GM18907 (cell line): ENCODE measurements at regions not wholly inside any gene's neighbourhood (a gene's known extent, or its start where the extent isn't known, plus 50 kb on each side); places are given as distances from the start of the nearest gene placed in this dataset.

Source experiments
- ATAC-seq: cut with Tn5 transposase; IDR thresholded peaks from one replicate; pipeline ENCODE4 v1.9.1; 2021; ENCODE audit warnings: mild to moderate bottlenecking, moderate library complexity; ENCODE audit not compliant: unreplicated experiment

- ATAC-seq: no peak
Observed at GRCh38 chr18:56323673-56324072, 314.7 kb downstream of the TXNL1 start.

GRCh38 chr18:56322406-56322805 lies 316.0 kb downstream of the TXNL1 start:
- no peak for ATAC-seq

GRCh38 chr18:56321470-56321869 lies 316.9 kb downstream of the TXNL1 start:
- no peak for ATAC-seq

- ATAC-seq: no peak
Observed at GRCh38 chr18:56319953-56320352, 318.4 kb downstream of the TXNL1 start.

- no peak for ATAC-seq
Observed at GRCh38 chr18:56316727-56317126, 321.7 kb downstream of the TXNL1 start.

- no peak for ATAC-seq
Observed at GRCh38 chr18:56315363-56315762, 323.0 kb downstream of the TXNL1 start.

- no peak for ATAC-seq
Observed at GRCh38 chr18:56314396-56314795, 324.0 kb downstream of the TXNL1 start.

GRCh38 chr18:56312551-56313335 lies 325.6 kb downstream of the TXNL1 start:
- ATAC-seq: no peak

- ATAC-seq: no peak
Observed at GRCh38 chr18:56309104-56309503, 329.3 kb downstream of the TXNL1 start.

GRCh38 chr18:56307354-56308170 lies 330.8 kb downstream of the TXNL1 start:
- ATAC-seq: no peak

- ATAC-seq: no peak
Observed at GRCh38 chr18:56306797-56307196, 331.6 kb downstream of the TXNL1 start.

GRCh38 chr18:56305583-56305982 lies 332.8 kb downstream of the TXNL1 start:
- ATAC-seq: no peak

GRCh38 chr18:56302156-56302555 lies 336.2 kb downstream of the TXNL1 start:
- no peak for ATAC-seq

- no peak for ATAC-seq
Observed at GRCh38 chr18:56299740-56300139, 338.7 kb downstream of the TXNL1 start.

- ATAC-seq: no peak
Observed at GRCh38 chr18:56298935-56299334, 339.5 kb downstream of the TXNL1 start.

- no peak for ATAC-seq
Observed at GRCh38 chr18:56296381-56296780, 342.0 kb downstream of the TXNL1 start.

- no peak for ATAC-seq
Observed at GRCh38 chr18:56294484-56295183, 343.8 kb downstream of the TXNL1 start.

GRCh38 chr18:56291294-56291693 lies 347.1 kb downstream of the TXNL1 start:
- ATAC-seq: no peak

- no peak for ATAC-seq
Observed at GRCh38 chr18:56289381-56289780, 349.0 kb downstream of the TXNL1 start.

- ATAC-seq: no peak
Observed at GRCh38 chr18:56286775-56287325, 351.5 kb downstream of the TXNL1 start.

GRCh38 chr18:56285387-56286065 lies 352.9 kb downstream of the TXNL1 start:
- no peak for ATAC-seq
